ENCODE measurements at regions not wholly inside any gene's neighbourhood (a gene's known extent, or its start where the extent isn't known, plus 50 kb on each side); places are given as distances from the start of the nearest gene placed in this dataset.
A peak's percentile ranks its signal among the peaks of the same experiment; 100 is the strongest.

GRCh38 chr2:150594299-150594698, 106.8 kb upstream of the RND3 start:
- H3K27me3 ChIP-seq (ENCODE audit: low read depth), result no peaks in the 10 kb centered on the region
- 0 out of 2 replicates have a peak, but pooled peaks cover 4% of the 10 kb centered on the region for H3K4me1 ChIP-seq
- in situ Hi-C loops (cut with MboI; ENCODE audit: low sequenced_read_pairs), result no loop called here
- no peak overlapping the region for H3K4me3 ChIP-seq
- DNase-seq (ENCODE audit: low spot score in 2 of 2), result no peak
- H3K9me3 ChIP-seq, result no peaks in the 10 kb centered on the region
- H3K36me3 ChIP-seq (replicated peaks), result no peaks in the 10 kb centered on the region

GRCh38 chr2:150591496-150592285, 104.2 kb upstream of the RND3 start:
- in situ Hi-C loops (cut with MboI; ENCODE audit: low sequenced_read_pairs), result no loop called here
- Histone ChIP-seq H3K9me3 (no peaks in the 10 kb centered on the region), H3K36me3 (replicated peaks) (no peaks in the 10 kb centered on the region), H3K27me3 (ENCODE audit: low read depth) (no peaks in the 10 kb centered on the region), H3K4me1 (0 out of 2 replicates have a peak, but pooled peaks cover 4% of the 10 kb centered on the region), H3K4me3 (no peak overlapping the region)
- no peak for DNase-seq (ENCODE audit: low spot score in 2 of 2)

GRCh38 chr2:150589681-150590080, 102.2 kb upstream of the RND3 start:
- Histone ChIP-seq H3K9me3 (no peaks in the 10 kb centered on the region), H3K36me3 (replicated peaks) (no peaks in the 10 kb centered on the region), H3K27me3 (ENCODE audit: low read depth) (no peaks in the 10 kb centered on the region), H3K4me1 (0 out of 2 replicates have a peak, but pooled peaks cover 4% of the 10 kb centered on the region), H3K4me3 (no peak overlapping the region)
- peak in 1 of 2 experiments; percentile 10 for DNase-seq (ENCODE audit: low spot score in 2 of 2)
- in situ Hi-C loops (cut with MboI; ENCODE audit: low sequenced_read_pairs), result no loop called here

- Histone ChIP-seq H3K36me3 (replicated peaks) (no peaks in the 10 kb centered on the region), H3K9me3 (no peaks in the 10 kb centered on the region), H3K27me3 (ENCODE audit: low read depth) (no peaks in the 10 kb centered on the region), H3K4me3 (no peak overlapping the region), H3K4me1 (0 out of 2 replicates have a peak, but pooled peaks cover 4% of the 10 kb centered on the region)
- in situ Hi-C loops (cut with MboI; ENCODE audit: low sequenced_read_pairs), result no loop called here
- no peak for DNase-seq (ENCODE audit: low spot score in 2 of 2)
These were observed 101.0 kb upstream of the RND3 start for GRCh38 chr2:150588506-150588870.

GRCh38 chr2:150587547-150588505, 100.4 kb upstream of the RND3 start:
- Histone ChIP-seq H3K36me3 (replicated peaks) (no peaks in the 10 kb centered on the region), H3K27me3 (ENCODE audit: low read depth) (no peaks in the 10 kb centered on the region), H3K9me3 (no peaks in the 10 kb centered on the region), H3K4me1 (0 out of 2 replicates have a peak, but pooled peaks cover 4% of the 10 kb centered on the region), H3K4me3 (no peak overlapping the region)
- in situ Hi-C loops (cut with MboI; ENCODE audit: low sequenced_read_pairs), result no loop called here
- no peak for DNase-seq (ENCODE audit: low spot score in 2 of 2)

- in situ Hi-C loops (cut with MboI; ENCODE audit: low sequenced_read_pairs), result no loop called here
- H3K4me1 ChIP-seq, result 0 out of 2 replicates have a peak, but pooled peaks cover 4% of the 10 kb centered on the region
- H3K27me3 ChIP-seq (ENCODE audit: low read depth), result peaks cover 1% of the 10 kb centered on the region; the same call in 1 of the 2 replicates
- H3K9me3 ChIP-seq, result no peaks in the 10 kb centered on the region
- no peaks in the 10 kb centered on the region for H3K36me3 ChIP-seq (replicated peaks)
- no peak for DNase-seq (ENCODE audit: low spot score in 2 of 2)
- H3K4me3 ChIP-seq, result no peak overlapping the region
These were observed 99.4 kb upstream of the RND3 start for GRCh38 chr2:150586858-150587257.

GRCh38 chr2:150585221-150585971, 97.9 kb upstream of the RND3 start:
- no peaks in the 10 kb centered on the region for H3K36me3 ChIP-seq (replicated peaks)
- H3K9me3 ChIP-seq, result no peaks in the 10 kb centered on the region
- 0 out of 2 replicates have a peak, but pooled peaks cover 4% of the 10 kb centered on the region for H3K4me1 ChIP-seq
- H3K4me3 ChIP-seq, result no peak overlapping the region
- peaks cover 2% of the 10 kb centered on the region; the same call in 1 of the 2 replicates for H3K27me3 ChIP-seq (ENCODE audit: low read depth)
- DNase-seq (ENCODE audit: low spot score in 2 of 2), result no peak
- in situ Hi-C loops (cut with MboI; ENCODE audit: low sequenced_read_pairs), result no loop called here

- no peaks in the 10 kb centered on the region for H3K36me3 ChIP-seq (replicated peaks)
- no peaks in the 10 kb centered on the region for H3K4me1 ChIP-seq
- peaks cover 5% of the 10 kb centered on the region; the same call in 1 of the 2 replicates for H3K9me3 ChIP-seq
- H3K4me3 ChIP-seq, result no peak overlapping the region
- in situ Hi-C loops (cut with MboI; ENCODE audit: low sequenced_read_pairs), result no loop called here
- peaks cover 2% of the 10 kb centered on the region; the same call in 1 of the 2 replicates for H3K27me3 ChIP-seq (ENCODE audit: low read depth)
- no peak for DNase-seq (ENCODE audit: low spot score in 2 of 2)
These were observed 96.6 kb upstream of the RND3 start for GRCh38 chr2:150584081-150584480.

- in situ Hi-C loops (cut with MboI; ENCODE audit: low sequenced_read_pairs), result no loop called here
- Histone ChIP-seq H3K4me3 (no peak overlapping the region), H3K4me1 (no peaks in the 10 kb centered on the region), H3K36me3 (replicated peaks) (no peaks in the 10 kb centered on the region), H3K9me3 (peaks cover 9% of the 10 kb centered on the region), H3K27me3 (ENCODE audit: low read depth) (peaks cover 2% of the 10 kb centered on the region; the same call in 1 of the 2 replicates)
- no peak for DNase-seq (ENCODE audit: low spot score in 2 of 2)
These were observed 94.4 kb upstream of the RND3 start for GRCh38 chr2:150581717-150582472.

- Histone ChIP-seq H3K4me1 (no peaks in the 10 kb centered on the region), H3K4me3 (no peak overlapping the region), H3K36me3 (replicated peaks) (no peaks in the 10 kb centered on the region), H3K27me3 (ENCODE audit: low read depth) (peaks cover 2% of the 10 kb centered on the region; the same call in 1 of the 2 replicates), H3K9me3 (peaks cover 9% of the 10 kb centered on the region)
- no peak for DNase-seq (ENCODE audit: low spot score in 2 of 2)
- in situ Hi-C loops (cut with MboI; ENCODE audit: low sequenced_read_pairs), result no loop called here
These were observed 91.0 kb upstream of the RND3 start for GRCh38 chr2:150578481-150578880.

GRCh38 chr2:150575861-150576260, 88.4 kb upstream of the RND3 start:
- in situ Hi-C loops (cut with MboI; ENCODE audit: low sequenced_read_pairs), result no loop called here
- Histone ChIP-seq H3K36me3 (replicated peaks) (no peaks in the 10 kb centered on the region), H3K9me3 (peaks cover 9% of the 10 kb centered on the region), H3K4me1 (no peaks in the 10 kb centered on the region; the same call in 1 of the 2 replicates), H3K4me3 (no peak overlapping the region), H3K27me3 (ENCODE audit: low read depth) (no peaks in the 10 kb centered on the region)
- no peak for DNase-seq (ENCODE audit: low spot score in 2 of 2)

- DNase-seq (ENCODE audit: low spot score in 2 of 2), result no peak
- H3K27me3 ChIP-seq (ENCODE audit: low read depth), result no peaks in the 10 kb centered on the region
- H3K4me1 ChIP-seq, result no peaks in the 10 kb centered on the region; the same call in 1 of the 2 replicates
- no peaks in the 10 kb centered on the region for H3K9me3 ChIP-seq
- in situ Hi-C loops (cut with MboI; ENCODE audit: low sequenced_read_pairs), result no loop called here
- H3K36me3 ChIP-seq (replicated peaks), result no peaks in the 10 kb centered on the region
- H3K4me3 ChIP-seq, result no peak overlapping the region
These were observed 85.5 kb upstream of the RND3 start for GRCh38 chr2:150572961-150573395.
